Ovary (tissue), 3 donors: ENCODE measurements at regions not wholly inside any gene's neighbourhood (a gene's known extent, or its start where the extent isn't known, plus 50 kb on each side); places are given as distances from the start of the nearest gene placed in this dataset.

Source experiments
- CTCF ChIP-seq, 3 donors: fragments of 450-650 bp in 2 of 3; fragments of 200-600 bp in 1 of 3; IDR thresholded peaks; one replicate each; pipeline versions ENCODE4 v1.5.1 to v1.8.0; 2016 to 2022; ENCODE audit warnings: antibody characterized with exemption in 3 of 3, mild to moderate bottlenecking in 1 of 3
- EP300 ChIP-seq: sonication (generic); formaldehyde crosslinking; IDR thresholded peaks from one replicate; pipeline ENCODE4 v1.6.1; 2017; ENCODE audit warnings: antibody characterized with exemption
- POLR2A ChIP-seq: fragments of 450-650 bp; IDR thresholded peaks from one replicate; pipeline ENCODE4 v1.6.1; 2017; ENCODE audit warnings: antibody characterized with exemption, mild to moderate bottlenecking, moderate library complexity
- donor health status: DM: no; HTN: no; CAD: no.

GRCh38 chr13:105773863-105774538 is 761.5 kb downstream of the EFNB2 start:
- TF ChIP-seq CTCF (IDR thresholded peaks at IDR 0.05) (no peak), POLR2A (no peak), EP300 (no peak)
